ENCODE measurements at regions not wholly inside any gene's neighbourhood (a gene's known extent, or its start where the extent isn't known, plus 50 kb on each side); places are given as distances from the start of the nearest gene placed in this dataset.

DNA sequence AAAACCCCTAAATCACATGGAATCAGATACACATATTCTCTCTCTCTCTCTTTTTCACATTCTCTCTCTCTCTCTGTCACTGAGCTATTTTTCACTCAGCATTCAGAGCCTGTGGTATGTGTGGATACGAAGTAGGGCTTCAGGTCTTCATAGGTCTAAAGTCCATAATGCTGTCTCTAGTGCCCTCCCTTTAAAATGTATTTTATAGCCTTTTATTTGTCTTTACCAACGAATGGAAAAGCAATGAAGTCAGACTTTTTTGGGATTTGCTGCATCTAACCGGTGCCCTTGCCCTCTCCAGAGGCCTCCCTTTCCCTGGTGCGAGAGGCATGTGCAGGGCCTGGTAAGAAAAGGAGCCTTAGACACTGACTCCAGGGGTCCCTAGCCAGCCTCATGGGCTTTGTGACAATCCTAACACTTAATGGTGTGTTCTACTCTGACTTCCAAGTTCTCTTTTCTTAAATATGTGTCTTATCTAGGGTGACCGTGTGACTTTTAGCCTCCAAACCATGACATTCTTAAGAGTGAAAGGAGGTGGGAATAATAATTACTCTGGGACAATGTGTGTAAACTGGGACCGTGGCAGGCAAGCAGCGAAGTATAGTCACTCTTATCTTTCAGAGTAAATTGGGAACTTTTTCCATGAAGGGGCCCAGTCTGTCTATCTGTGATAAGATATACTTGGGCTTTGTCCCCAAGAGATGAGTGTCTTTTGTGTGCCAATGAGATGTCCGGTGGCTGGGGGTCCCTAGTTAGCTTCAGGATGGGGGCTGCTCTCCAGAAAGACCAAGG, 101.1 kb downstream of the B3GNT2 start:
- no peak for DNase-seq

DNA sequence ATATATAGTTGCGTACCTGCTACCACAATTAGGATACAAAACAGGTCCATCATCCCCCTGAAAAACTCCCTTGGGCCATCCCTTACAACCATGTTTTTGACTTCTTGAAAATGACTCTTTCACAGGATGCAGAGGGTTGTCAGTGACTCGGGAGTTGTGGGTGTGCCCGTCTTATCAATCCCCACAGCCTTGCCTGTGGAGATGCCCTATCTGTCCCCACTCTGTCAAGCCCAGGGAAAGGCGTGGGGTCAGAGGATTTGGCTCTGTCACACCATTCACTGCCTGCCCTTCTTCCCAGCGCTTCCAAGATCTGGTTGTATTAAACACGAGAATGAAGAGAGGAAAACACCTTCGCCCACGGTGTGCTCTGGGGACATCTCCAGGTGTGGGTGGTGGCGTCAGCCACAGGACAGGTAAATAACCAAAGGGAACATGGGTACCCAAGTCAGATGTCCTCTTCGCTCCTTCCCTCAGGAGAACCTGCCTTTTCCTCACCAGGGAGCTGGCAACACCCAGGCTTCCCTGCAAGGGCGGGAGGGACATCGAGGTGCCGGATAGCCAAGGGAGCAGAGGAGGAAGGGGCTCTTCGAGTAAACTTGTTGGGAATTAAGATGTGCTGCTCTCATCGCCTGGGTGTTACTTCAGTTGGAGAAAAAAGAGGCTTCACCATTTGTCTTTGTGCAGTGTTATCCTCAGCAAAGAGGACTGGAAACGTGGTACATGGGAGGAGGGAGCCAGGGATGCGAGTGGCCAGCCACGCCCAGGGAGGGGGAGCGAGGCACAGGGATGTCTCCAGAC, 100.3 kb downstream of the B3GNT2 start:
- DNase-seq: no peak

DNA sequence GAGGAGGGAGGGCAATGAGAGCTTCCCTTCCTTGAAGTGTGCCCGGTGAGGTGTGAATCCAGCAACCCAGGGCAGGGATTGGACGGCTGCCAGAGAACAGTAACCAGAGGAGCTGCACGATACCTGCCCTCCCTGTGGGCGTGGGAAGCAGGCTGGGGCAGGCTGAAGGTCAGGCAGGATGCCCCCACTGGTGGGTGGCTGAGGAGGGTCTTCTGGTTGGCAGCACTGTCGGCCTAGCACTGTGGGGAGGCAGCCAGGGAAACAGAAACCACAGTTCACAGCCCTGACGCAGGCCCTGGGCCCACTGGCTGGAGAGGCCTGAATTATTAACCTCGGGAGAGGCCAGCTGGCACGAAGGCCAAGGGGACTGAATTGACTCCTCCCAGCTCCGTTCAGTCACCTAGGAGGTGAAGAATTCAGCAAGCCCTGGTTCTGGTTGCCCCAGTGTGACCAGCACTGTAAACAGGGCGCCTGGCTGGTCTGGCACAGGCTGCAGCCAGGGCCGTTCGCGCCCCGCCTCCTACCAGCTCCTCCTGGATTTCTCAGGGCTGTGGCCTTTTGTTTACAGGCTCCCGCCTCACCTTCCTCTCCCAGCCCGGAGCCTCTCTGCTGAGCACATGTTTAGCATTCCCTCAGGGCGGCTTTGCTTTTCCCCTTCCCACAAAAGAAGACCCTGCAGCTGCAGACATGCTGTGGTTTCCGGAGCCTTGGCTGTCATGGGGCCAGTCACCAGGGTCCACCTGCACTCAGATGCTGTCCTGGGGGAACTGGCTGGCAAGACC, 97.8 kb downstream of the B3GNT2 start:
- DNase-seq: peak; percentile 88

DNA sequence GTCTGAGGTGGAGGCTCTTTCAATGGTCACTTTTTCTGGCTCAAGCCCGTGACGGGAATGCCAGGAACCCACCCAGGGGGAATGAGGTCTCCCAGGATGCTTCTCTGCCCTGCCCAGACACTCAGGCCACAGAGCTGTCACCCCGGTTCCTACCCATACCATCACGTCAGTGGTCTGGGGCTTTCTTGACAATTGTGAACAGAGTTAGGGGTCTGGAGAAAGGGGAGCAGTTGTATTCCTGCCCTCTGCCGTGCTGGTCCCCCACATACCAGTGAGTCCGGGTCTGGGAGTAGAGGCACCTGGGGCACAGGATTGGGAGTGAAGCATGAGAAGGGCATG, 97.2 kb downstream of the B3GNT2 start:
- DNase-seq: no peak

DNA sequence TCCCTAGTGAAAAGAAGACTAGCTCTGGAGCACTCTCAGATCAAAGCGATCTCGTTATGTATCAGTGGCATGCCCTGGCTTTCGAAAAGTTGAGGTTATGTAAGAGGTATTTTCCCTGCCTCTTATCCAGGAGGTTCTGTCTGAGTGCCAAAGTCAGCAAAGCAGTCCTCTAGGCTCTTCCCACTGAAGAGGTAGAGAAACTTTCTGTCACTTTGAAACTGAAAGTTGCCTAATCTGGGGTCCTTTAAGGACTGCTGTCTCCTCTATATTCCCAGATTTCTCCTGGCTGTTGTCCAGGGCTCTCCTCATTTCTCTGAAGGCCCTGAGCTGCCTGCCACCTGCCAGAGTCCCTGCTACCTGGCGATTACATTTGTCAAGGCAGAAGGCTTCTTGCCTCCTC, 96.3 kb downstream of the B3GNT2 start:
- peak; percentile 65 for DNase-seq

DNA sequence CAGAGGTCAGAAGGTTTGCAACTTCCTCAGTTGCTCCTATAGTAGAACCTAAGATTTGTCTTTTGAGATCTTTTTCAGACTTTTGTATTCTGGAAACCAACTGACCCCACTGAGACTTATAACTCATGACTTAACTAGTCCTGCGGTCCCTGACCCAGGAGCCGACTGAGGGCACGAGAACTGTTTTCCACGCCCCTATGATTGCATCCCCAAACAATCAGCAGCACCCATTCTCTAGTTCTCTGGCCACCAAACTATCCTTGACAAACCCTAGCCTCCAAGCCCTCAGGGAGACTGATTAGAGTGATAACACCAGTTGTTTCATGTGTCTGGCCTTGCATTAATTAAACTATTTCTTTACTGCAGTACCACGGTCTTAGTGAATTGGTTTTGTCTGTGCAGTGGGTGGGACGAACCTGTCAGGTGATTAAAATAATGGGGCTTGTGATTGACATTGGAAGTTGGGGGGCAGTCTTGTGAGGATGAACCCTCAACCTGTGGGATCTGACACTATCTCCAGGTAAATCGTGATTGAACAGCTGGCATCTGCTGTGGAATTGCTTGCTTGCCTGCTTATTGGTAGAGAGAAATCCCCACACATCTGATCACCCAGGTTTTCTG, 95.7 kb downstream of the B3GNT2 start:
- DNase-seq: no peak

DNA sequence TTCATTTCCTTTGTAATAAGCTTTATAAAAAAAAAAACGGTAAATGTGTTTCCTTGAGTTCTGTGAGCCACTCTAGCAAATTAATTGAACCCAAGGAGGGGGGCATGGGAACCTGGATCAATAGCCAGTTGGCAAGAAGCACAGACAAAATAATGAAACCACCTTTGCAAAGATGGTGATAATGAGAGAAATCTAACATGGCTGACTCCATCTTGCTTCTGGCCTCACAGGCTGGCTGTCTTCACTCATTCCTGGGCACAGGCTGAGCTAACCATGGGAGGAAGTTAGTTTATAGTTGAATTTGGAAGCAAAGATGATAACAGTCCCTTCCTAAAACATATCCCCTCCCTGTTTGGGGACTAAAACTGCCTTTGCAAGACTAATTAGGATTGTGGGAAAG, 95.1 kb downstream of the B3GNT2 start:
- no peak for DNase-seq

DNA sequence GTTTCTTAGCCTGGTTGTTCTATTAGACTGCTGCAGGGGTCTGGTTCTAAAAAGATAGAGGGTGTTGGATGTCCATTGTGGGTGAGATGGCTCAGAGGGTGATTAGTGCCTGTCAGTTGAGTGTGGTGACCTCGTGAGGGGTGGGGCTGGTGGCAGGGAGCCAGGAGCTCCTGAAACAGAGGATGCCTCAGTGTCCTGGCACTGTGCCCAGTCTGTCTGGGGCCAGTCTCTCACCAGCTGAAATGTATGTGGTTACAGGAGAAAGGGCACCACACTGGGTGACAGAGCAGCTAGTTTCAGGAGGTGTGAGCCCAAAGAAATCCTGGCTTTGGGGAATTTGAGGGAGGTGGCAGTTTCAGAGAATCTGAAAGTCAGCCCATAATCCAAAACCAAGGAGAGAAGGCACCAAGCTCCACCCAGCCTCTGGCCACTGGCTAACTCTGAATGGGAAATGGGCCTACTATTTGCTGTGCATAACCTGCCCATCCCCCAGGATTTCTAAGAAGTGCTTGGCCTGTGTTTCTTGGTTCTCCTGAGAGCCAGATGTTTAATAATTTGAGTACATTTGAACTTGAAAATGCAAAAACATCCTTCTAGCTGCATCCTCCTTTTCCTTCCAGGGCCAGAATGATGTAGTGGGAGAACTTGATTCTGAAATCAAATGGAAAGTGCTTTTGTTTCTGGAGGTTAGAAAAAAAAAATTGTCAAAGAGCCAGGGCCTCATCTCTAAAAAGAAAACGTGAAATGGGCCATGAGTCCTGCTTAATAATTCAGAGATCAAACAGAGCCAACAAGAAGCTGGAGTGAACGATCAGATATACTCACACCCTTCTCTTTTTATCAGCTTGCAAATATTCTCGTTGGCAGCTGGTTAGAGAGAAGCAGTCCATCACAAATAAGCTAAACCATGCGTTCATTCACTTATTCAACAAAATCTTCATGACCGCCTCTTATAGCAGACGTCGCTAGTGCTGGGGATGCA, 92.3 kb downstream of the B3GNT2 start:
- DNase-seq: peak; percentile 97

DNA sequence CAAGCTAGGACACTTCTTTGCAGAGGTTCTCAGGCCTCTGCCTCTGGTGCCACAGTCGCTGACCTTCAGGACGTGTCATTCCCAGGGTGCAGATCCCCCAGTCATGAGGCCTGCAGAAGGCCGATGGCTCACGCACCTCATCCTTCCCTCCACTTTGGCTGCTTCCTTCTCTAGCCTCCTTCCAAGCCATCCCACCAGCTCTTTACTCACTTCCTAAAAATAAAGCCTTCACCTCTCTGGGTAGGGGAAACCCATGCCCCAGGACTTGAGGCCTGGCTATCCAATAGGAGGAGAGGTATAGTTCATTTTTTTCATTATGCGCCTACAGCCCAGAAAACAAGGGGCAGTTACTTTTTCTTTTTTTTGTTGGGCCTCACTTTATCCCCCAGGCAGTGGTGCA, 91.4 kb downstream of the B3GNT2 start:
- no peak for DNase-seq

DNA sequence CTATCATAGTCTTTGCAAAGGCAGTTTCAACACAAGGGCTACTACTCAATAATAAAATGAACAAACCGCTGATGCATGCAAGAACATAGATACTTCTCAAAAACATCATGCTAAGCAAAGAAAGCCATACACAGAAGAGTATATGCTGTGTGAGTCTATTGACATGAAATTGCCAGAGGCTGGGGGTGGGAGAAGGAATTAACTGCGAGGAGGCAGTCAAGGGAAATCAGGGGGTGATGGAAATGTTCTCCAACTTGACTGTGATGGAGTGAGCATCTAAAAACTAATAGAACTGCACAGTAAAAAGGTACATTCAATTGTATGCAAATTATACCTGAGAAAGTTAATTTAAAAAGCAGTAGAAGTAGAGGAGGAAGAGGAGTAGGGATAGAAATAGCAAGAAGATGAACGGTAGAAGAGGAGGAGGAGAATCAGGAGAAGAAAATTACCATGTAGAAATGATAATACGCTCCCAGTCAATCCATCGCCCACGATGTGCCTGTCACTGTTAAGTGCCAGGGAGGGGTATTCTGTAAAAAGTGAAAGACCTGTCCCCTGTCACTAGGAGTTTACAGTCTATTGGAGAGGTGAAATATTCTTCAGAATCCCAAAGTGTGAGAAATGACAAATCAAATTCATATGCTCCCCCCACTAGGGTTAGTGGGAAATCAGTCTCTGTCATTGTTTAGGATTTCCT, 90.3 kb downstream of the B3GNT2 start:
- DNase-seq: no peak

DNA sequence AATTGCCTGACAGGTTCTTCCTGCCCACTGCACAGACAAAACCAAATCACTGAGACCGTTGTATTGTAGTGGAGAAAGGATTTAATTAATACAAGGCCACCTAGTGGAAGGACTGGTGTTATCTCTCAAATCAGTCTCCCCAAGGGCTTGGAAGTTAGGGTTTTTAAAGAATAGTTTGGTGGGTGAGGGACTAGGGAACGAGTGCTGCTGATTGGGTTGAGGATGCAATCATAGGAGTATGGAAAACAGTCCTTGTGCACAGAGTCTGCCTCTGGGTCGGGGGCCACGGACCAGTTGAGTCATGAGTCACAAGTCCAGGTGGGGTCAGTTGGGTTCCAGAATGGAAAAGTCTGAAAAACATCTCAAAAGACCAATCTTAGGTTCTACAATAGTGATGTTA, 89.1 kb downstream of the B3GNT2 start:
- no peak for DNase-seq

DNA sequence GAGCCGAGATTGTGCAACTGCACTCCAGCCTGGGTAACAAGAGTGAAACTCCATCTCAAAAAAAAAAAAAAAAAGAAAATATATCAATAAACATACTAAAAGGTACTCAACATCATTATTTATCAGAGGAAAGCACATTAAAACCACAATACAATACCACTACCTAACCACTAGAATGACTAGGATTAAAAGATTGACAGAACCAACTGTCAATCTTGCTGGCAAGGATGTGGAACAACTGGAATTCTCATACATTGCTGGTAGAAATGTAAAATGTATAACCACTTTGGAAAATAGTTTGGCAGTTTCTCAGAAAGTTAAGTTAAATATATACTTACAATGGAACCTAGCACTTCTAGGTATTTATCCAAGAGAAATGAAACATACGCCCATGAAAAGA, 88.6 kb downstream of the B3GNT2 start:
- no peak for DNase-seq

DNA sequence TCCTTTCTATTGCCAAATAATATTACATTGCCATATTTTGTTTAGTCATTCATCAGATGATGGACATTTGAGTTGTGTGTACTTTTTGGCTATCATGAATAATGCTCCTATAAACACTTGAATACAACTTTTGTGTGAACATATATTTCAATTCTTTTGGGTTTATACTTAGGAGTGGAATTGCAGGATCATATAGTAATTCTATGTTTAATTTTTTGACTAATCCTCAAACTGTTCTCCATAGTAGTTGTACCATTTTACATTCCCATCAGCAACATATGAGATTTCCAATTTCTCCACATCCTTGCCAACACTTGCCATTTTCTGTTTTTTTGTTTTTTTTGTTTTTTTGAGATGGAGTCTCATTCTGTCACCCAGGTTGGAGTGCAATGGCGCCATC, 87.2 kb downstream of the B3GNT2 start:
- DNase-seq: no peak

DNA sequence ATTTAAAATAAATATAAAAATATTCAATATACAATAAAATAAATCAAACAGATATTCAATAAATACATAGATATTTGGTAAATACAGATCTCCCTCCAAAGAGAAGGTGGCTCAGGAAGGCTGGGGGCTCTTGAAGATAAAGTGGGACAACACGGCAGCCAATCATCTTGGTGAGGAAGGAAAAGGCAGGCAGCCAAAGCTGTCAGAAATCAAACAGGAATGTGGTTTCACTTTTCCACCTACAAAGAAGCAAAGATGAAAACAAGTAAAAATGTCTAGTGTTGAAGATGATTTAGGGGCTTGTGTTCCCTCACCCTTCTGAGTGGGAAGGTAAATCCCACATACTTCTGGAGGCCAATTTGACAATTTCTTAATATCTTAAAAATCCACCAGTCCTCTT, 85.7 kb downstream of the B3GNT2 start:
- no peak for DNase-seq

DNA sequence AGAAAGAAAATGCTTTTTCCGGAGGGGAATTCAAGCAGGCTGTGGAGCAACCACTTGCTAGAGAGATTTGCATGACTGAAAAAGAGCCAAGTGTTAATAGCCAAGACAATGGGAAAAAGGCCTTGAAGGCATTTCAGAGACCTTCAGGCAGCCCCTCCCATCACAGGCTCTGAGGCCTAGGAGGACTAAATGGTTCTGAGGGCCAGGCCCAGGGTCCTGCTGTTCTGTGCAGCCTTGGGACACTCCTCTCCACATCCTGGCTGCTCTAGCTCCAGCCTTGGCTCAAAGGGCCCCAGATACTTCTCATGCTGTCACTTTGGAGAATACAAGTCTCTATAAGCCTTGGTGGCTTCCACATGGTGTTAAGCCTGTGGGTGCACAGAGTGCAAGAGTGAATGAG, 81.8 kb downstream of the B3GNT2 start:
- no peak for DNase-seq
